Stomach (tissue), 8 donors: ENCODE measurements at regions not wholly inside any gene's neighbourhood (a gene's known extent, or its start where the extent isn't known, plus 50 kb on each side); places are given as distances from the start of the nearest gene placed in this dataset.

ENCODE experiments used
- DNase-seq, 2 donors: peaks; one replicate each; pipeline versions ENCODE4 v3.0.0 to v3.0.0-alpha.2; 2013 to 2019
- H3K27ac ChIP-seq, 5 donors: fragments of 200-600 bp in 4 of 5; sonication (generic) in 4 of 5; one replicate each; pipeline ENCODE4 v1.5.1; 2013 to 2019; ENCODE audit warnings: mild to moderate bottlenecking in 1 of 5, moderate library complexity in 1 of 5
- H3K27me3 ChIP-seq, 3 donors: fragments of 200-600 bp; sonication (generic); one replicate each; pipeline ENCODE4 v1.5.1; 2017 to 2019; ENCODE audit warnings: mixed run types in 1 of 3
- H3K36me3 ChIP-seq, 4 donors: fragments of 200-600 bp; sonication (generic); 1 replicate in 3 of 4; 2 replicates in 1 of 4; pipeline ENCODE4 v1.5.1; 2016 to 2019
- H3K4me1 ChIP-seq, 4 donors: fragments of 200-600 bp; sonication (generic); one replicate each; pipeline ENCODE4 v1.5.1; 2016 to 2019
- H3K4me3 ChIP-seq, 4 donors: fragments of 200-600 bp; sonication (generic) in 3 of 4; one replicate each; pipeline ENCODE4 v1.5.1; 2016 to 2019; ENCODE audit warnings: mild to moderate bottlenecking in 1 of 4
- H3K9me3 ChIP-seq, 4 donors: fragments of 200-600 bp; sonication (generic); one replicate each; pipeline ENCODE4 v1.5.1; 2016 to 2019
- CTCF ChIP-seq, 7 experiments: fragments of 450-650 bp in 4 of 7; fragments of 200-600 bp in 3 of 7; sonication (generic) in 3 of 7; IDR thresholded peaks; one replicate each; pipeline ENCODE4 v1.5.1; 2016 to 2019; ENCODE audit warnings: antibody characterized with exemption in 7 of 7, control low read depth in 2 of 7, mild to moderate bottlenecking in 1 of 7
- EP300 ChIP-seq: sonication (generic); formaldehyde crosslinking; IDR thresholded peaks from one replicate; pipeline ENCODE4 v1.6.1; 2017; ENCODE audit warnings: antibody characterized with exemption
- POLR2A ChIP-seq, 4 donors: fragments of 450-650 bp; IDR thresholded peaks; one replicate each; pipeline ENCODE4 v1.6.1; 2016; ENCODE audit warnings: antibody characterized with exemption in 4 of 4, control low read depth in 2 of 4, mild to moderate bottlenecking in 1 of 4, moderate library complexity in 1 of 4
- POLR2AphosphoS5 ChIP-seq, 3 donors: sonication (generic); formaldehyde crosslinking; IDR thresholded peaks; one replicate each; pipeline ENCODE4 v1.6.1; 2016; ENCODE audit warnings: antibody characterized with exemption in 3 of 3
- WGBS, 5 donors: extraction: QIAGEN DNeasy Blood & Tissue Kit in 3 of 5; methylation state at CpG; one replicate each; pipeline versions ENCODE4 v1.1.5 to v1.1.7; 2013 to 2018; 5-methylcytosine and 5-hydroxymethylcytosine counted together
- intact Hi-C: fragments of 100-400 bp; cut with DNase I; formaldehyde crosslinking; loops from one replicate; pipeline ENCODE4 v1.15.1; 2023; ENCODE audit warnings: low total_unique reads
- donor health status: healthy with polysubstance abuse.
- donor health status: Bipolar disorder and iron deficiency.
- donor health status: healthy.

DNA sequence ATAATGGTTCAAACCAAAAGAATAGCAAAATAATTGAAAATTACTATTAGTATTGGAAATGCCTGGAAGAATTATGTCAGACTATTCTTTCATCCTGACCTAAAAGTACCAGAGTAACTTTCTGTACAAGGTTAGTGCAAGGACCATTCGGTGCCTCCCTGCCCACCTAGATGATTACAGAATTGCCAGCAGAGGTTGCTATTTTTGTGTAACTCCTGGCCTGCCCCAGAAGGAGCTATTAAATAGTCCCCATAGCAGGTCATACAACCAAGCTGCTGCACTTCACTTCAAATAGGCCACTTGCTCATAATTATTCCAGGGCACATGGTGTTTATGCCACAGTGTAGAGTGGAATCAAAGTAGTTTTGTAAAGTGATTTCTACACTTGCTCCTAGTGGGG is 831.1 kb upstream of the PABPC4L start:
- TF ChIP-seq POLR2AphosphoS5 (IDR thresholded peaks at IDR 0.05) (no peak), POLR2A (IDR thresholded peaks at IDR 0.05) (no peak), CTCF (IDR thresholded peaks at IDR 0.05) (no peak), EP300 (no peak)
- Histone ChIP-seq H3K4me1 (no peaks in the 10 kb centered on the region), H3K36me3 (no peaks in the 10 kb centered on the region), H3K27me3 (no peaks in the 10 kb centered on the region), H3K27ac (no peak overlapping the region), H3K4me3 (no peak overlapping the region), H3K9me3 (peaks cover 0 to 4% (median 0%) of the 10 kb centered on the region in 4 donors)
- 62 to 77% (median 71%) methylated on average over 1 of the region's 1 CpG for WGBS, 5 donors
- no peak for DNase-seq
- intact Hi-C loops, result no loop called here

DNA sequence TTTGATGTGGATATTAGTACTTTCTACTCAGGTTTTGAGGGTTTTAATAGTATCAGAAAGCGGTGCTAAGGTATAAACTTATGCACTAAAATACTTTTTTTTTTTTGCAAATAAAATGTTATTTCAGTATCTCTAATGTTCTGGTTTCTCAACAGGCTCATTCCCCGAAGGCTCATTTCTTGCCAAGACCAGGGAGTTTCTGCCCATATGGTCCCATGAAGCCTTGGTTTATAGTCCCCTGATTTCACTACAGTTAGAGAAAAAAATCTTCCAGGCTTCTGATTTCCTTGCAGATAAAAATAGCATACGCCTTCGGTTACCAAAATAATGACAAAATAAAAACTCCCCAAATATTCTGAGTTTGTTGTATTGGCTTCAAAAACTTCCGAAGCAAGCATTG is 814.2 kb upstream of the PABPC4L start:
- no peak for TF ChIP-seq EP300
- no peak for TF ChIP-seq CTCF (IDR thresholded peaks at IDR 0.05)
- TF ChIP-seq POLR2A (IDR thresholded peaks at IDR 0.05), result no peak
- TF ChIP-seq POLR2AphosphoS5 (IDR thresholded peaks at IDR 0.05), result no peak
- 77 to 84% (median 80%) methylated on average over 5 of the region's 5 CpGs for WGBS, 5 donors
- Histone ChIP-seq H3K9me3 (peaks cover 0 to 11% (median 4%) of the 10 kb centered on the region in 4 donors), H3K36me3 (no peaks in the 10 kb centered on the region), H3K27me3 (no peaks in the 10 kb centered on the region), H3K4me3 (no peak overlapping the region), H3K4me1 (no peaks in the 10 kb centered on the region), H3K27ac (no peak overlapping the region)
- intact Hi-C loops, result no loop called here
- DNase-seq, result no peak

- H3K4me1 ChIP-seq, result no peaks in the 10 kb centered on the region
These were observed 805.8 kb upstream of the PABPC4L start for GRCh38 chr4:135007400-135007799.

GRCh38 chr4:134999169-134999568 is 797.6 kb upstream of the PABPC4L start:
- intact Hi-C loops, result no loop called here
- Histone ChIP-seq H3K27me3 (no peaks in the 10 kb centered on the region), H3K4me1 (no peaks in the 10 kb centered on the region), H3K36me3 (no peaks in the 10 kb centered on the region), H3K9me3 (no peaks in the 10 kb centered on the region), H3K27ac (no peak overlapping the region), H3K4me3 (no peak overlapping the region)
- DNase-seq, result no peak
- TF ChIP-seq POLR2A (IDR thresholded peaks at IDR 0.05), result no peak
- TF ChIP-seq EP300, result no peak
- no peak for TF ChIP-seq CTCF (IDR thresholded peaks at IDR 0.05)
- TF ChIP-seq POLR2AphosphoS5 (IDR thresholded peaks at IDR 0.05), result no peak
- 73 to 87% (median 80%) methylated on average over 2 of the region's 2 CpGs for WGBS, 5 donors

More at GRCh38 chr4:135007400-135007799, 805.8 kb upstream of the PABPC4L start:
- DNase-seq, result no peak
- H3K27ac ChIP-seq, result no peak overlapping the region
- H3K9me3 ChIP-seq, result no peaks in the 10 kb centered on the region
- no peaks in the 10 kb centered on the region for H3K27me3 ChIP-seq
- TF ChIP-seq POLR2AphosphoS5 (IDR thresholded peaks at IDR 0.05), result no peak
- TF ChIP-seq POLR2A (IDR thresholded peaks at IDR 0.05), result no peak
- TF ChIP-seq CTCF (IDR thresholded peaks at IDR 0.05), result no peak
- no peak for TF ChIP-seq EP300
- no peak overlapping the region for H3K4me3 ChIP-seq
- 66 to 89% (median 84%) methylated on average over 3 of the region's 3 CpGs for WGBS, 5 donors
- intact Hi-C loops, result no loop called here
- no peaks in the 10 kb centered on the region for H3K36me3 ChIP-seq
